CD4-positive, alpha-beta T cell (primary cell): ENCODE measurements at regions not wholly inside any gene's neighbourhood (a gene's known extent, or its start where the extent isn't known, plus 50 kb on each side); places are given as distances from the start of the nearest gene placed in this dataset.

Experiments
- ATAC-seq: fragments of 200-7000 bp; cut with Tn5 transposase; one replicate; pipeline ENCODE4 v1.10.0; 2022; ENCODE audit warnings: mild to moderate bottlenecking; ENCODE audit not compliant: poor library complexity
- CTCF ChIA-PET: fragments of 350-600 bp; sonication (Branson Sonifier 250); formaldehyde crosslinking; loops from one replicate; lab custom pipeline; 2021; ENCODE audit warnings: antibody characterized with exemption, inconsistent platforms; lab: Charles Lee
- POLR2A ChIA-PET: fragments of 350-600 bp; sonication (Branson Sonifier 250); formaldehyde crosslinking; loops from one replicate; lab custom pipeline; 2021; ENCODE audit warnings: antibody characterized with exemption, inconsistent platforms; lab: Charles Lee
- DNase-seq, 14 experiments: peaks; one replicate each; pipeline ENCODE4 v3.0.0-alpha.2; 2013 to 2020; ENCODE audit warnings: mixed read lengths in 2 of 14
- H3K27ac ChIP-seq, 2 donors: one replicate each; pipeline versions ENCODE4 v1.5.1 to v1.7.0; 2013; ENCODE audit warnings: low read length in 2 of 2, low read depth in 1 of 2, mild to moderate bottlenecking in 1 of 2
- H3K27me3 ChIP-seq, 2 experiments: 1 replicate in 1 of 2; 2 replicates in 1 of 2; pipeline versions ENCODE4 v1.6.1 to v1.7.0; 2013; ENCODE audit warnings: low read length in 2 of 2, control low read depth in 1 of 2, mild to moderate bottlenecking in 1 of 2, moderate library complexity in 1 of 2; ENCODE audit not compliant: insufficient read depth in 2 of 2, control insufficient read depth in 1 of 2
- H3K36me3 ChIP-seq: one replicate; pipeline ENCODE4 v1.6.1; 2013; ENCODE audit warnings: low read length, control low read depth; ENCODE audit not compliant: insufficient read depth
- H3K4me1 ChIP-seq: one replicate; pipeline ENCODE4 v1.6.1; 2013; ENCODE audit warnings: low read length, control low read depth; ENCODE audit not compliant: insufficient read depth
- H3K4me3 ChIP-seq: one replicate; pipeline ENCODE4 v1.5.1; 2013; ENCODE audit warnings: mild to moderate bottlenecking, low read length, moderate library complexity
- H3K9me3 ChIP-seq, 2 experiments: 1 replicate in 1 of 2; 2 replicates in 1 of 2; pipeline versions ENCODE4 v1.6.1 to v1.7.0; 2013; ENCODE audit warnings: low read length in 2 of 2, mild to moderate bottlenecking in 2 of 2, control low read depth in 1 of 2, moderate library complexity in 1 of 2; ENCODE audit not compliant: control insufficient read depth in 1 of 2, insufficient read depth in 1 of 2
- H3K27ac Mint-ChIP-seq: one replicate; pipeline ENCODE4 v1.8.0; 2020; ENCODE audit warnings: mixed read lengths
- H3K27me3 Mint-ChIP-seq: one replicate; pipeline ENCODE4 v1.8.0; 2021; ENCODE audit warnings: mixed read lengths
- H3K36me3 Mint-ChIP-seq: one replicate; pipeline ENCODE4 v1.8.0; 2021; ENCODE audit warnings: low read depth, mixed read lengths
- H3K4me1 Mint-ChIP-seq: one replicate; pipeline ENCODE4 v1.8.0; 2021; ENCODE audit warnings: low read depth, mixed read lengths
- H3K4me3 Mint-ChIP-seq: one replicate; pipeline ENCODE4 v1.8.0; 2020; ENCODE audit warnings: mild to moderate bottlenecking, mixed read lengths
- H3K9me3 Mint-ChIP-seq: one replicate; pipeline ENCODE4 v1.8.0; 2020; ENCODE audit warnings: mixed read lengths
- intact Hi-C, 2 experiments: fragments of 100-400 bp; cut with DNase I in 1 of 2; cut with micrococcal nuclease in 1 of 2; formaldehyde crosslinking; loops; one replicate each; pipeline versions ENCODE4 v1.15.1 to v1.9.0; 2023 to 2025; cut with DNase I, micrococcal nuclease
- TF ChIP-seq, protein P1 (sequence below): fragments of 200-600 bp; IDR thresholded peaks from one replicate; pipeline ENCODE4 v1.8.0; 2022; ENCODE audit warnings: antibody characterized with exemption, mild to moderate bottlenecking

DNA sequence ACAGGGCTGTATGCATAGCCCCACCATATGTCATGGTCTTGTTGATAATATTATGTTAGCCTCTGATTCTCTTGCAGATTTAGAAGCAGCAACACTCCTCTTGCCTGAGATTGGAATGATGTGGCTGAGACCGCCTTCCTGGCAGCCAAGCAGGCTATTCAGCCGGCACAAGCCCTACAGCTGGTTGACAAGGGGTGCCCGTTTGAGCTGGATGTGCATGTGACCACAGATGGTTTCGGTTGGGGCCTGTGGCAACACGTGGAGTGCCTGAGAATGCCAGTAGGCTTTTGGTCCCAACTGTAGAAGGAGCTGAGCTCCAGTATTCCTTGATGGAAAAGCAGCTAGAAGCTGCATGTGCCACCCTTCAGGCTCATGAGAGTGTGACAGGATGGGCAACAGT is 303.6 kb upstream of the POU3F2 start:
- H3K4me3 ChIP-seq: no peak overlapping the region
- Mint-ChIP-seq H3K4me1 (no peaks in the 10 kb centered on the region), H3K27ac (no peak overlapping the region), H3K36me3 (no peaks in the 10 kb centered on the region), H3K4me3 (no peak overlapping the region), H3K9me3 (peaks cover 3% of the 10 kb centered on the region), H3K27me3 (no peaks in the 10 kb centered on the region)
- intact Hi-C loops: no loop called here
- no peak for ATAC-seq
- no peak for DNase-seq
- CTCF ChIA-PET: no interaction called here
- no peaks in the 10 kb centered on the region for H3K4me1 ChIP-seq
- TF ChIP-seq, protein P1, sequence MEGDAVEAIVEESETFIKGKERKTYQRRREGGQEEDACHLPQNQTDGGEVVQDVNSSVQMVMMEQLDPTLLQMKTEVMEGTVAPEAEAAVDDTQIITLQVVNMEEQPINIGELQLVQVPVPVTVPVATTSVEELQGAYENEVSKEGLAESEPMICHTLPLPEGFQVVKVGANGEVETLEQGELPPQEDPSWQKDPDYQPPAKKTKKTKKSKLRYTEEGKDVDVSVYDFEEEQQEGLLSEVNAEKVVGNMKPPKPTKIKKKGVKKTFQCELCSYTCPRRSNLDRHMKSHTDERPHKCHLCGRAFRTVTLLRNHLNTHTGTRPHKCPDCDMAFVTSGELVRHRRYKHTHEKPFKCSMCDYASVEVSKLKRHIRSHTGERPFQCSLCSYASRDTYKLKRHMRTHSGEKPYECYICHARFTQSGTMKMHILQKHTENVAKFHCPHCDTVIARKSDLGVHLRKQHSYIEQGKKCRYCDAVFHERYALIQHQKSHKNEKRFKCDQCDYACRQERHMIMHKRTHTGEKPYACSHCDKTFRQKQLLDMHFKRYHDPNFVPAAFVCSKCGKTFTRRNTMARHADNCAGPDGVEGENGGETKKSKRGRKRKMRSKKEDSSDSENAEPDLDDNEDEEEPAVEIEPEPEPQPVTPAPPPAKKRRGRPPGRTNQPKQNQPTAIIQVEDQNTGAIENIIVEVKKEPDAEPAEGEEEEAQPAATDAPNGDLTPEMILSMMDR: no peak
- POLR2A ChIA-PET: no interaction called here
- no peaks in the 10 kb centered on the region for H3K27me3 ChIP-seq
- no peaks in the 10 kb centered on the region for H3K36me3 ChIP-seq
- H3K9me3 ChIP-seq: peaks cover 0 to 10% of the 10 kb centered on the region in 2 experiments
- H3K27ac ChIP-seq: no peak overlapping the region

DNA sequence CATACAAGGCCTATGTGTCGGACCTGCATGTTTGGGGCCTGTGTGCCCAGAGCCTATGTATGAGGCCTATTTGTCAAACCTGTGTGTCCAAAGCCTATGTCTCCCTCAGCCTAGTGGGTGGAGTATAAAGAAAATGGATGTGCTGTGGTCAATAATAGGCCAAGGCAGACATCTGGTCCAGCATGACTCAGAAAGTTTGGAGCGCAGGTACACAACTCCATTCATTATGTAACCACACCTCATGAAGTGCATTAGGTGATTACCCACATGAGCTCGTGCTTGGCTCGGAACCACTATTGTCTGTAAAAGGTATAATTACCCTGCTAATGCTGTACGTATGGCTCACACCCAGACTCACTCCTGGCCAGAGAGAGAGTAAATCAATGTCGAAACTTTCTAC is 302.4 kb upstream of the POU3F2 start:
- Histone ChIP-seq H3K27me3 (no peaks in the 10 kb centered on the region), H3K27ac (no peak overlapping the region), H3K9me3 (peaks cover 0 to 10% of the 10 kb centered on the region in 2 experiments), H3K4me3 (no peak overlapping the region), H3K36me3 (no peaks in the 10 kb centered on the region), H3K4me1 (no peaks in the 10 kb centered on the region)
- H3K27me3 Mint-ChIP-seq: no peaks in the 10 kb centered on the region
- H3K4me3 Mint-ChIP-seq: no peak overlapping the region
- no peak for DNase-seq
- H3K27ac Mint-ChIP-seq: no peak overlapping the region
- TF ChIP-seq, protein P1: no peak
- ATAC-seq: no peak
- POLR2A ChIA-PET: no interaction called here
- H3K36me3 Mint-ChIP-seq: no peaks in the 10 kb centered on the region
- peaks cover 3% of the 10 kb centered on the region for H3K9me3 Mint-ChIP-seq
- CTCF ChIA-PET: no interaction called here
- intact Hi-C loops: no loop called here
- no peaks in the 10 kb centered on the region for H3K4me1 Mint-ChIP-seq

DNA sequence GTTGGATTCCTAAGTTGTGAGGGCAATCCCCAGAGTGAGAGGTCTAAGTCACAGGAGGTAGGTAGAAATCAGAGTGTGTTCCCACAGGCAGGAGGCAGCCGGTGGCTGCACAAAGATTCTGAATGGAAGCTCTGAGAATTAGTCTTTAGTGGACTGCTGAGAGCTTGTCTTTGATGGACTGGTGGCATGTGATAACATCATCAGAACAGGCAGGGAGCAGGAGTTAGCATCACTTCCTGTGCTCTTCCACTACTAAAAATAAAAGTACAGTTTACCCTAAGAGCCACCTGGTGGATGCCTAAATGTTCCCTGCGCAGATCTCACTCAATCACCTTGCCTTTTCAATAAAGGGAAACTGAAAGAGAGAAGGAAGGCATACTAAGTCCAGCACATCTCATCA is 294.6 kb upstream of the POU3F2 start:
- Histone ChIP-seq H3K36me3 (no peaks in the 10 kb centered on the region), H3K4me3 (no peak overlapping the region)

More for the DNA sequence above, 294.6 kb upstream of the POU3F2 start:
- intact Hi-C loops: no loop called here
- H3K4me1 Mint-ChIP-seq: no peaks in the 10 kb centered on the region
- no peak overlapping the region for H3K27ac Mint-ChIP-seq
- ChIA-PET CTCF (no interaction called here), POLR2A (no interaction called here)
- no peaks in the 10 kb centered on the region for H3K27me3 Mint-ChIP-seq
- no peaks in the 10 kb centered on the region for H3K9me3 ChIP-seq
- TF ChIP-seq, protein P1: no peak
- H3K27ac ChIP-seq: no peak overlapping the region
- no peaks in the 10 kb centered on the region for H3K27me3 ChIP-seq
- H3K4me1 ChIP-seq: no peaks in the 10 kb centered on the region
- H3K9me3 Mint-ChIP-seq: no peaks in the 10 kb centered on the region
- H3K4me3 Mint-ChIP-seq: no peak overlapping the region
- DNase-seq (no peak), ATAC-seq (no peak)
- no peaks in the 10 kb centered on the region for H3K36me3 Mint-ChIP-seq
